ENCODE measurements at regions not wholly inside any gene's neighbourhood (a gene's known extent, or its start where the extent isn't known, plus 50 kb on each side); places are given as distances from the start of the nearest gene placed in this dataset.
A peak's percentile ranks its signal among the peaks of the same experiment; 100 is the strongest.
"Not testable (repeated sequence)": the region's sequence is repeated elsewhere in the genome, so short reads cannot be mapped to it uniquely, and the experiment has no call there.

GRCh38 chr11:34797497-34797896 lies 118.7 kb downstream of the APIP start:
- intact Hi-C loops (cut with DNase I), result not testable (repeated sequence)
- peak in 1 of 10 donors; percentile 49 for DNase-seq

GRCh38 chr11:34795641-34796040 lies 120.5 kb downstream of the APIP start:
- DNase-seq, result no peak
- intact Hi-C loops (cut with DNase I), result no loop called here

- intact Hi-C loops (cut with DNase I), result no loop called here
- DNase-seq, result no peak
Observed at GRCh38 chr11:34794696-34795095, 121.5 kb downstream of the APIP start.

GRCh38 chr11:34793666-34794065 lies 122.5 kb downstream of the APIP start:
- no peak for DNase-seq
- intact Hi-C loops (cut with DNase I), result no loop called here

- peak in 4 of 10 donors; percentile 8 to 71 (median 40) for DNase-seq
- intact Hi-C loops (cut with DNase I), result no loop called here
Observed at GRCh38 chr11:34792814-34793258, 123.3 kb downstream of the APIP start.

GRCh38 chr11:34791780-34792542 lies 124.2 kb downstream of the APIP start:
- intact Hi-C loops (cut with DNase I), result no loop called here
- DNase-seq, result no peak

- DNase-seq, result no peak
- intact Hi-C loops (cut with DNase I), result no loop called here
Observed at GRCh38 chr11:34790620-34791019, 125.6 kb downstream of the APIP start.

GRCh38 chr11:34789196-34789834 lies 126.9 kb downstream of the APIP start:
- intact Hi-C loops (cut with DNase I), result no loop called here
- DNase-seq, result no peak

- no peak for DNase-seq
- intact Hi-C loops (cut with DNase I), result no loop called here
Observed at GRCh38 chr11:34788642-34789041, 127.5 kb downstream of the APIP start.

GRCh38 chr11:34787895-34788294 lies 128.3 kb downstream of the APIP start:
- intact Hi-C loops (cut with DNase I), result no loop called here
- DNase-seq, result no peak

- intact Hi-C loops (cut with DNase I), result no loop called here
- no peak for DNase-seq
Observed at GRCh38 chr11:34787348-34787747, 128.8 kb downstream of the APIP start.

- DNase-seq, result no peak
- intact Hi-C loops (cut with DNase I), result no loop called here
Observed at GRCh38 chr11:34784318-34784841, 131.8 kb downstream of the APIP start.

- intact Hi-C loops (cut with DNase I), result no loop called here
- DNase-seq, result no peak
Observed at GRCh38 chr11:34783816-34784317, 132.3 kb downstream of the APIP start.

- DNase-seq; intact Hi-C loops (cut with DNase I): not testable (repeated sequence)
Observed at GRCh38 chr11:34781826-34782225, 134.4 kb downstream of the APIP start.

GRCh38 chr11:34775417-34775888 lies 140.7 kb downstream of the APIP start:
- DNase-seq, result no peak
- intact Hi-C loops (cut with DNase I), result no loop called here

GRCh38 chr11:34774604-34775003 lies 141.6 kb downstream of the APIP start:
- intact Hi-C loops (cut with DNase I), result no loop called here
- no peak for DNase-seq

- intact Hi-C loops (cut with DNase I), result no loop called here
- no peak for DNase-seq
Observed at GRCh38 chr11:34773826-34774225, 142.4 kb downstream of the APIP start.

GRCh38 chr11:34773211-34773610 lies 143.0 kb downstream of the APIP start:
- intact Hi-C loops (cut with DNase I), result no loop called here
- DNase-seq, result no peak

GRCh38 chr11:34770111-34770510 lies 146.1 kb downstream of the APIP start:
- no peak for DNase-seq
- intact Hi-C loops (cut with DNase I), result no loop called here

- DNase-seq, result no peak
- intact Hi-C loops (cut with DNase I), result no loop called here
Observed at GRCh38 chr11:34769224-34769623, 147.0 kb downstream of the APIP start.

- DNase-seq; intact Hi-C loops (cut with DNase I): not testable (repeated sequence)
Observed at GRCh38 chr11:34762625-34763024, 141.7 kb downstream of the EHF start.

- no peak for DNase-seq
- intact Hi-C loops (cut with DNase I), result no loop called here
Observed at GRCh38 chr11:34758262-34758661, 137.4 kb downstream of the EHF start.

Measured in posterior cingulate gyrus (tissue), 11 donors.